ENCODE measurements at regions not wholly inside any gene's neighbourhood (a gene's known extent, or its start where the extent isn't known, plus 50 kb on each side); places are given as distances from the start of the nearest gene placed in this dataset.

DNA sequence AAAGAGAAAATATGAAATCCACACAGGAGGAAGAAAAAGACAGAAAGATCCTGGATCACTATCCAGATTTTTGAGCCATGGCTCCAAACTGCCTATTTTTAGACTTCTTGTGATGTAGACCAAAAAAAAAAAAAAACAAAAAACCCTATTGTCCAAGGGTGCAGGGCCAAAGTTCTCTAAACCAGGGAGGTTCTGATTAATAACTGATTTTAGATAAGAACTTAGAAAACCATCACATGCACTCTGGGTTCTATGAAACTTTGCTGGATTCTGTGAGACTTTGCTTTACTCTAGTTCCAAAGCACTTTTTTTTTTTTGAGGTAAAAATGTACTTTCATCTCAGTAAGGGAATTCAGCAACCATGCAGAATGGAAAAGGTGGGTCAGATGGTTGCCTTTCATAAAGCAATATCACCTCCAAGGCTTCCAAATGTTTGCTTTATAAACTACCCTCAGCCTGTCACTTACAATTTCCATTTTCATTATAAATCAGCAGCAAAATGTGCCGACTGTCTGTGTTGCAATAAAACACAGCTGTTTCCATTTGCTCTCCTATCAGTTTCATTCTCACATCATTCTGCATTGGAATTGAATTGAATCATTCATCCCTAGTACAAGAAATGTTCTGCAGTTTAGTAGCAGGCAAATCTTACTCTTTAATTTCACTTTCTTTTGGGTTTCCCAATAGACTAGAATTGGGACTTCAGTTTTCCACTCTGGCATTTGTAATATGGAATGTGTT is 1584.3 kb upstream of the RAG2 start:
- no peak for TF ChIP-seq POLR2A (IDR thresholded peaks at IDR 0.05; ENCODE audit: low read length)
- no peak for TF ChIP-seq GATA1 (IDR thresholded peaks at IDR 0.05; ENCODE audit: low read depth, low read length)
